Hepatocyte (in vitro differentiated cells): ENCODE measurements at regions not wholly inside any gene's neighbourhood (a gene's known extent, or its start where the extent isn't known, plus 50 kb on each side); places are given as distances from the start of the nearest gene placed in this dataset.

Source experiments
- CTCF ChIP-seq: fragments of 200-600 bp; sonication (generic); IDR thresholded peaks from 2 replicates; pipeline ENCODE4 v1.5.1; 2016; ENCODE audit warnings: antibody characterized with exemption, mild to moderate bottlenecking; ENCODE audit not compliant: poor library complexity
- EZH2 ChIP-seq: fragments of 200-600 bp; sonication (generic); IDR thresholded peaks from 2 replicates; pipeline ENCODE4 v1.6.1; 2016; ENCODE audit warnings: antibody characterized with exemption, mild to moderate bottlenecking, borderline replicate concordance

DNA sequence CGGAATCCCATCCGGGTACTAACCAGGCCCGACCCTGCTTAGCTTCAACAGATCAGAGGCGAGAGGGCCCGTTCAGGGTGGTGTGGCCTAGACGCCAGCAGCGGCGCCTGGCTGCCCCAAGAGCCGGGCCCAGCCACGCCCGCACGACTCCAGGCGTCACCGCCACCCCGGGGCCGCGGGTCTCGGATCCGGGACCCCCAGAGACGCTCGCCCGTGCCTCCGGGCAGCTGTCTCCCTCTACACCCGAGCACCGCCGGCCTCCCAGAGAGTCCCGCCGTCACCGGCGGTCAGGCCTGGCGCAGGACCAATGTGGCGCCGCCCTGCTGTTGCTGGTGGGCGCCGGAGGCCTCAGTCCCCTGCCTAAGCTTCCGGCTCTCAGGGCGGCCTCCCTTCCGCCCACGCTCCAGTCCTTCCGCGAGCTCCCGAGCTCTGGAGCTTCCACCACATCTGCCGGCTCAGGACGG lies 441.2 kb upstream of the DEFB115 start:
- TF ChIP-seq EZH2 (no peak), CTCF (no peak)
